ENCODE measurements at regions not wholly inside any gene's neighbourhood (a gene's known extent, or its start where the extent isn't known, plus 50 kb on each side); places are given as distances from the start of the nearest gene placed in this dataset.

DNA sequence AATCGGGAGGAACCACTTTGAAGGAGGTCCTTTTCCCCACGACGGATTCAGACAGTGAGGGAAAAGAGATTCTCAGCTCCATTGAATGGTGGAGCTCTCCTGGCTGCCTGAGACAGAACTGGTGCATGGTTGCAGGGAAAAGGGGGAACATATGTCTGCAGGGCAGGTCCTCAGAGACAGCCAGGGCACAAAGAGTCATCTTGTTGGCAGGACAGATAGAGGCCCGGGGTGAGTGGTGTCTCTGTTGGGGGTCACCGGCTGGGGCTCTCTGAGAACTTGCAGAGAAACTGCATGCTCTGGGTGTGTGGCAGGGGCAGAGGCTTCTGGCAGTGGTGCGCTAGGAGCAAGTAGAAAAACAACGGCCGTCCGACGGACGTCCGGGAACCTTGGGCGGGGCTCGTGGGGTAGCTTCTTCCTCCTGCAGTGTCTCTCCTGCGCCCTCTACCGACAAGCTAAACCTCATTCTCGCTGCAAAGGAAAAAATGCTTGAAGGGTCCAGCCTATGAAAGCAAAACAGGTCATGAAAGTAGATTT is 94.3 kb downstream of the CDCA7 start (continued):
- TF ChIP-seq WIZ (CRISPR knock-in tag; IDR thresholded peaks at IDR 0.05) (peak; percentile 69; the same call in 1 of the 2 replicates), HDAC2 (CRISPR knock-in tag; IDR thresholded peaks at IDR 0.05) (no peak), ZNF556 (CRISPR knock-in tag; IDR thresholded peaks at IDR 0.05; ENCODE audit: borderline replicate concordance) (peak; percentile 27; the same call in 1 of the 2 replicates), ZNF777 (CRISPR knock-in tag; IDR thresholded peaks at IDR 0.05) (peak; percentile 85), ZNF782 (CRISPR knock-in tag; IDR thresholded peaks at IDR 0.05; ENCODE audit: borderline replicate concordance) (no peak), TARDBP (CRISPR knock-in tag; IDR thresholded peaks at IDR 0.05) (peak; percentile 70; the same call in 1 of the 2 replicates), MZF1 (CRISPR knock-in tag; IDR thresholded peaks at IDR 0.05; ENCODE audit: borderline replicate concordance) (no peak), SMARCE1 (IDR thresholded peaks at IDR 0.05; ENCODE audit: borderline replicate concordance) (no peak), TBX2 (CRISPR knock-in tag; IDR thresholded peaks at IDR 0.05; ENCODE audit: borderline replicate concordance) (0 out of 2 replicates have a peak, but pooled peaks have one; percentile 20), ZNF335 (CRISPR knock-in tag; IDR thresholded peaks at IDR 0.05) (no peak), ZNF652 (CRISPR knock-in tag; IDR thresholded peaks at IDR 0.05; ENCODE audit: borderline replicate concordance, low read depth) (no peak), SP140L (CRISPR knock-in tag; IDR thresholded peaks at IDR 0.05; ENCODE audit: borderline replicate concordance) (peak; percentile 90; the same call in 1 of the 2 replicates), KLF6 (CRISPR knock-in tag; IDR thresholded peaks at IDR 0.05) (peak; percentile 57; the same call in 1 of the 2 replicates), ADNP (CRISPR knock-in tag; IDR thresholded peaks at IDR 0.05) (no peak), TBP (CRISPR knock-in tag; IDR thresholded peaks at IDR 0.05) (no peak), HDAC1 (CRISPR knock-in tag; IDR thresholded peaks at IDR 0.05) (no peak), SUZ12 (IDR thresholded peaks at IDR 0.05; ENCODE audit: low read depth, low read length) (no peak), ZMYM4 (CRISPR knock-in tag; IDR thresholded peaks at IDR 0.05) (peak; percentile 92), HOXA3 (CRISPR knock-in tag; IDR thresholded peaks at IDR 0.05) (peak; percentile 57; the same call in 1 of the 2 replicates), POLR2AphosphoS5 (IDR thresholded peaks at IDR 0.05; ENCODE audit: low read depth, low read length) (peak; percentile 34; the same call in 1 of the 2 replicates), TCF12 (IDR thresholded peaks at IDR 0.05) (no peak), TCF12 (CRISPR knock-in tag; IDR thresholded peaks at IDR 0.05) (no peak), NFYB (CRISPR knock-in tag; IDR thresholded peaks at IDR 0.05) (no peak), ZNF713 (CRISPR knock-in tag; IDR thresholded peaks at IDR 0.05) (no peak), NCOA1 (CRISPR knock-in tag; IDR thresholded peaks at IDR 0.05) (no peak)
- TF ChIP-seq, protein P1, sequence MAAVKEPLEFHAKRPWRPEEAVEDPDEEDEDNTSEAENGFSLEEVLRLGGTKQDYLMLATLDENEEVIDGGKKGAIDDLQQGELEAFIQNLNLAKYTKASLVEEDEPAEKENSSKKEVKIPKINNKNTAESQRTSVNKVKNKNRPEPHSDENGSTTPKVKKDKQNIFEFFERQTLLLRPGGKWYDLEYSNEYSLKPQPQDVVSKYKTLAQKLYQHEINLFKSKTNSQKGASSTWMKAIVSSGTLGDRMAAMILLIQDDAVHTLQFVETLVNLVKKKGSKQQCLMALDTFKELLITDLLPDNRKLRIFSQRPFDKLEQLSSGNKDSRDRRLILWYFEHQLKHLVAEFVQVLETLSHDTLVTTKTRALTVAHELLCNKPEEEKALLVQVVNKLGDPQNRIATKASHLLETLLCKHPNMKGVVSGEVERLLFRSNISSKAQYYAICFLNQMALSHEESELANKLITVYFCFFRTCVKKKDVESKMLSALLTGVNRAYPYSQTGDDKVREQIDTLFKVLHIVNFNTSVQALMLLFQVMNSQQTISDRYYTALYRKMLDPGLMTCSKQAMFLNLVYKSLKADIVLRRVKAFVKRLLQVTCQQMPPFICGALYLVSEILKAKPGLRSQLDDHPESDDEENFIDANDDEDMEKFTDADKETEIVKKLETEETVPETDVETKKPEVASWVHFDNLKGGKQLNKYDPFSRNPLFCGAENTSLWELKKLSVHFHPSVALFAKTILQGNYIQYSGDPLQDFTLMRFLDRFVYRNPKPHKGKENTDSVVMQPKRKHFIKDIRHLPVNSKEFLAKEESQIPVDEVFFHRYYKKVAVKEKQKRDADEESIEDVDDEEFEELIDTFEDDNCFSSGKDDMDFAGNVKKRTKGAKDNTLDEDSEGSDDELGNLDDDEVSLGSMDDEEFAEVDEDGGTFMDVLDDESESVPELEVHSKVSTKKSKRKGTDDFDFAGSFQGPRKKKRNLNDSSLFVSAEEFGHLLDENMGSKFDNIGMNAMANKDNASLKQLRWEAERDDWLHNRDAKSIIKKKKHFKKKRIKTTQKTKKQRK (IDR thresholded peaks at IDR 0.05; ENCODE audit: low read length) = no peak
- TF ChIP-seq, protein P2, sequence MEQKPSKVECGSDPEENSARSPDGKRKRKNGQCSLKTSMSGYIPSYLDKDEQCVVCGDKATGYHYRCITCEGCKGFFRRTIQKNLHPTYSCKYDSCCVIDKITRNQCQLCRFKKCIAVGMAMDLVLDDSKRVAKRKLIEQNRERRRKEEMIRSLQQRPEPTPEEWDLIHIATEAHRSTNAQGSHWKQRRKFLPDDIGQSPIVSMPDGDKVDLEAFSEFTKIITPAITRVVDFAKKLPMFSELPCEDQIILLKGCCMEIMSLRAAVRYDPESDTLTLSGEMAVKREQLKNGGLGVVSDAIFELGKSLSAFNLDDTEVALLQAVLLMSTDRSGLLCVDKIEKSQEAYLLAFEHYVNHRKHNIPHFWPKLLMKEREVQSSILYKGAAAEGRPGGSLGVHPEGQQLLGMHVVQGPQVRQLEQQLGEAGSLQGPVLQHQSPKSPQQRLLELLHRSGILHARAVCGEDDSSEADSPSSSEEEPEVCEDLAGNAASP (CRISPR knock-in tag; IDR thresholded peaks at IDR 0.05; ENCODE audit: borderline replicate concordance) = peak; percentile 38; the same call in 1 of the 2 replicates
- TF ChIP-seq, protein P3, sequence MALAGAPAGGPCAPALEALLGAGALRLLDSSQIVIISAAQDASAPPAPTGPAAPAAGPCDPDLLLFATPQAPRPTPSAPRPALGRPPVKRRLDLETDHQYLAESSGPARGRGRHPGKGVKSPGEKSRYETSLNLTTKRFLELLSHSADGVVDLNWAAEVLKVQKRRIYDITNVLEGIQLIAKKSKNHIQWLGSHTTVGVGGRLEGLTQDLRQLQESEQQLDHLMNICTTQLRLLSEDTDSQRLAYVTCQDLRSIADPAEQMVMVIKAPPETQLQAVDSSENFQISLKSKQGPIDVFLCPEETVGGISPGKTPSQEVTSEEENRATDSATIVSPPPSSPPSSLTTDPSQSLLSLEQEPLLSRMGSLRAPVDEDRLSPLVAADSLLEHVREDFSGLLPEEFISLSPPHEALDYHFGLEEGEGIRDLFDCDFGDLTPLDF (CRISPR knock-in tag; IDR thresholded peaks at IDR 0.05) = no peak
- TF ChIP-seq, protein P4, sequence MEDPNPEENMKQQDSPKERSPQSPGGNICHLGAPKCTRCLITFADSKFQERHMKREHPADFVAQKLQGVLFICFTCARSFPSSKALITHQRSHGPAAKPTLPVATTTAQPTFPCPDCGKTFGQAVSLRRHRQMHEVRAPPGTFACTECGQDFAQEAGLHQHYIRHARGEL (CRISPR knock-in tag; IDR thresholded peaks at IDR 0.05) = no peak

Data from HepG2 (cell line).